NCI-H82 treated with DMSO at 0.1 percent for 48 hours (cell line): ENCODE measurements at regions not wholly inside any gene's neighbourhood (a gene's known extent, or its start where the extent isn't known, plus 50 kb on each side); places are given as distances from the start of the nearest gene placed in this dataset.
A peak's percentile ranks its signal among the peaks of the same experiment; 100 is the strongest.
"Not testable (repeated sequence)": the region's sequence is repeated elsewhere in the genome, so short reads cannot be mapped to it uniquely, and the experiment has no call there.

Experiments
- DNase-seq: peaks from one replicate; lab custom pipeline; 2025; ENCODE audit not compliant: unreplicated experiment; lab: John Stamatoyannopoulos, UW

GRCh38 chr3:178207161-178207560 lies 329.1 kb upstream of the KCNMB2 start:
- not testable (repeated sequence) for DNase-seq

GRCh38 chr3:178207627-178208026 lies 328.6 kb upstream of the KCNMB2 start:
- DNase-seq: not testable (repeated sequence)

- peak; percentile 34 for DNase-seq
These were observed 327.1 kb upstream of the KCNMB2 start for GRCh38 chr3:178209116-178209515.

- not testable (repeated sequence) for DNase-seq
These were observed 326.6 kb upstream of the KCNMB2 start for GRCh38 chr3:178209618-178210017.

GRCh38 chr3:178211086-178211485 lies 325.1 kb upstream of the KCNMB2 start:
- not testable (repeated sequence) for DNase-seq

- no peak for DNase-seq
These were observed 318.8 kb upstream of the KCNMB2 start for GRCh38 chr3:178217479-178217878.

- no peak for DNase-seq
These were observed 318.0 kb upstream of the KCNMB2 start for GRCh38 chr3:178218231-178218630.

GRCh38 chr3:178219661-178220060 lies 316.6 kb upstream of the KCNMB2 start:
- DNase-seq: not testable (repeated sequence)

GRCh38 chr3:178223876-178224275 lies 312.4 kb upstream of the KCNMB2 start:
- no peak for DNase-seq

DNA sequence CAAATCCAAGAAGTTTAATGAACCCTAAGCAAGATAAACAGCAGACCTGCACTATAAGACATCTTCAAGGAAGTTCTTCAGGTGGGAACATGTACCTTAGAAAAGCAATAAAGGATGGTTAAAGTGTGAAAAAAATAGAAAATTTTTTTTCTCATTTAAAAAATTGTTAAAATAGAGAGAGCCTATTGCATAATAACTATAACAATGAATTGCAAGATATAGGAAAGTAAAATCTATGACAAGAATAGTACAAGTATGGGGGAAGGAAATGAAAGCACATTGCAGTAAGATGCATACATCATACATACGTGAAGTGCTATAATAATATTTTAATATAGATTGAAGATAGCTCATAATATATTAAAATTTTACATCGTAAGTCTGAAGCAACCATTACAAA lies 310.1 kb upstream of the KCNMB2 start:
- no peak for DNase-seq

GRCh38 chr3:178231645-178232044 lies 304.6 kb upstream of the KCNMB2 start:
- no peak for DNase-seq

DNA sequence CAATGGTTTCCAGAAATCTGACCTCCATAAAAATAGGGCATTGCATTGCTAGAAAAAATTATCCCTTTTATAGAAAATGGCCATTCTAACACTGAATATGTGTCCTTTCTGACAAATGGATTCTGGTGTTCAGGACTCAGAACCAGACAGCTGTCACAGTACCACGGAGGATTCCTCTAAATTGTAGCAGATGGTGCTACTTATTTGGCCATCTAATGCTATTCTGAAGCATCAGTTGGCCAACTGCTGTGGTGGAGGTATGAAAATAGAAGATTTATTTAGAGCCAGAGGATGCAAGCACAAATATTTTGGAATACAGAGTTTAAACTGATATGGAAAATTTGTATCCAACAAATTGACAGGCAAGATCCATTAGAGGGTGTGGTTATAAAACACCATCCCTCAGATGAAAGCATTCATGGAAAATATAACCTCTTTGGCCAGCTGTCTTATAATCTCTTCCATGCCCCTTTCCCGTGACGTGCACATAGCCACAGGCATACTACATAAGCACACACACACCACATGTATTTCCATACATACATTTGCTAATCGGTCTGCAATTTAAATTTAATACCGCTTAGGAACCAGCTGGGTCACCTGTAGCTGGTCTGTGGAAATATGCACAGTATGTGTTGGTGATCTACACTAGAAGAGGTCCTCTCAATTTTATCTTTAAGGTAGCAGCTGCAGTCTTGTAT lies 302.7 kb upstream of the KCNMB2 start:
- peak; percentile 97 for DNase-seq

- no peak for DNase-seq
These were observed 299.5 kb upstream of the KCNMB2 start for GRCh38 chr3:178236555-178237277.

GRCh38 chr3:178238179-178238578 lies 298.1 kb upstream of the KCNMB2 start:
- no peak for DNase-seq

- peak; percentile 72 for DNase-seq
These were observed 291.2 kb upstream of the KCNMB2 start for GRCh38 chr3:178244733-178245709.

- DNase-seq: peak; percentile 66
These were observed 290.2 kb upstream of the KCNMB2 start for GRCh38 chr3:178246004-178246403.

- no peak for DNase-seq
These were observed 280.9 kb upstream of the KCNMB2 start for GRCh38 chr3:178255315-178255714.

DNA sequence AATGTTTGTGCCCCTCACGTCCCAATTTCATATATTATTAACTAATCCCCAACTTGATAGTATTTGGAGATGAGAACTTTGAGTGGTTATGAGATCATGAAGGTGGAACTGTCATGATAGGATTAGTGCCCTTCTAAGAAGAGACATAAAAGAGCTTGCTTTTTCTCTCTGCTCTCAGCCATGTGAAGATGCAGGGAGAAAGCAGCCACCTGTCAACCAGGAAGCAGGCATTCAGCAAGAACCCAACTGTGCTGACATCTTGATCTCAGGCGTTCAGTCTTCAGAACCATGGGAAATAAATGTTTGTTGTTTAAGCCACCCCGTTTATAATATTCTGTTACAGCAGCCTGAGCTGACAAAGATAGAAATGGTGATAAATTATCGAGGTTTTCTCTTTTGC lies 278.7 kb upstream of the KCNMB2 start:
- peak; percentile 16 for DNase-seq

- DNase-seq: no peak
These were observed 278.1 kb upstream of the KCNMB2 start for GRCh38 chr3:178258121-178258520.

GRCh38 chr3:178259703-178260102 lies 276.5 kb upstream of the KCNMB2 start:
- no peak for DNase-seq

- DNase-seq: no peak
These were observed 275.2 kb upstream of the KCNMB2 start for GRCh38 chr3:178260887-178261565.
